Endodermal cell (in vitro differentiated cells): ENCODE measurements at regions not wholly inside any gene's neighbourhood (a gene's known extent, or its start where the extent isn't known, plus 50 kb on each side); places are given as distances from the start of the nearest gene placed in this dataset.

ENCODE experiments used
- DNase-seq: peaks from one replicate; pipeline ENCODE4 v3.0.0-alpha.2; 2017
- H3K27ac ChIP-seq: 2 replicates; pipeline ENCODE4 v1.5.1; 2013; ENCODE audit warnings: mild to moderate bottlenecking, low read depth, low read length, moderate library complexity
- H3K27me3 ChIP-seq: 2 replicates; pipeline ENCODE4 v1.6.1; 2013; ENCODE audit warnings: mild to moderate bottlenecking, low read length, moderate library complexity; ENCODE audit not compliant: insufficient read depth, control insufficient read depth, poor library complexity, severe bottlenecking
- H3K36me3 ChIP-seq: 2 replicates; pipeline ENCODE4 v1.7.0; 2013; ENCODE audit warnings: mild to moderate bottlenecking, low read length, moderate library complexity; ENCODE audit not compliant: control insufficient read depth, insufficient read depth
- H3K4me1 ChIP-seq: one replicate; pipeline ENCODE4 v1.7.0; 2013; ENCODE audit warnings: low read length; ENCODE audit not compliant: control insufficient read depth, insufficient read depth
- H3K4me3 ChIP-seq: 2 replicates; pipeline ENCODE4 v1.5.1; 2013; ENCODE audit warnings: mild to moderate bottlenecking, low read length, moderate library complexity
- H3K9ac ChIP-seq: 2 replicates; pipeline ENCODE4 v1.6.1; 2013; ENCODE audit warnings: mild to moderate bottlenecking, low read length, moderate library complexity; ENCODE audit not compliant: poor library complexity, severe bottlenecking; ENCODE audit errors: extremely low read depth
- H3K9me3 ChIP-seq: 2 replicates; pipeline ENCODE4 v1.6.1; 2013; ENCODE audit warnings: mild to moderate bottlenecking, low read length, moderate library complexity; ENCODE audit not compliant: control insufficient read depth
- H3K27ac Mint-ChIP-seq: 2 replicates; pipeline ENCODE4 v1.8.0; 2020; ENCODE audit warnings: mixed read lengths
- H3K27me3 Mint-ChIP-seq: 2 replicates; pipeline ENCODE4 v1.8.0; 2021; ENCODE audit warnings: mild to moderate bottlenecking, mixed read lengths; ENCODE audit not compliant: insufficient read depth
- H3K36me3 Mint-ChIP-seq: 2 replicates; pipeline ENCODE4 v1.8.0; 2020; ENCODE audit warnings: low read depth, mixed read lengths
- H3K4me1 Mint-ChIP-seq: 2 replicates; pipeline ENCODE4 v1.8.0; 2020; ENCODE audit warnings: mixed read lengths
- H3K4me3 Mint-ChIP-seq: 2 replicates; pipeline ENCODE4 v1.8.0; 2020; ENCODE audit warnings: mild to moderate bottlenecking, moderate library complexity, mixed read lengths
- H3K9me3 Mint-ChIP-seq: 2 replicates; pipeline ENCODE4 v1.8.0; 2020; ENCODE audit warnings: mild to moderate bottlenecking, mixed read lengths
- WGBS, 2 experiments: methylation state at CpG; one replicate each; pipeline versions ENCODE4 v1.1.5 to v1.1.7; 2013; ENCODE audit warnings: missing lambda C conversion rate in 2 of 2, mixed read lengths in 1 of 2; ENCODE audit not compliant: insufficient coverage in 1 of 2, insufficient read length in 1 of 2; 5-methylcytosine and 5-hydroxymethylcytosine counted together
- TF ChIP-seq, protein P1 (sequence below): fragments of 200-600 bp; sonication (generic); conservative IDR thresholded peaks from 2 replicates; pipeline ENCODE4 v1.5.0; 2021; ENCODE audit warnings: antibody characterized with exemption, mild to moderate bottlenecking

GRCh38 chr2:221337957-221338685 lies 234.0 kb downstream of the EPHA4 start:
- Mint-ChIP-seq H3K27ac (no peak overlapping the region), H3K36me3 (no peaks in the 10 kb centered on the region), H3K27me3 (no peaks in the 10 kb centered on the region), H3K4me1 (no peaks in the 10 kb centered on the region), H3K4me3 (no peak overlapping the region), H3K9me3 (no peaks in the 10 kb centered on the region)
- Histone ChIP-seq H3K9ac (no peak overlapping the region), H3K27ac (no peak overlapping the region), H3K4me3 (no peak overlapping the region), H3K4me1 (no peaks in the 10 kb centered on the region), H3K9me3 (no peaks in the 10 kb centered on the region), H3K36me3 (no peaks in the 10 kb centered on the region), H3K27me3 (no peaks in the 10 kb centered on the region)
- DNase-seq, result no peak
- TF ChIP-seq, protein P1, sequence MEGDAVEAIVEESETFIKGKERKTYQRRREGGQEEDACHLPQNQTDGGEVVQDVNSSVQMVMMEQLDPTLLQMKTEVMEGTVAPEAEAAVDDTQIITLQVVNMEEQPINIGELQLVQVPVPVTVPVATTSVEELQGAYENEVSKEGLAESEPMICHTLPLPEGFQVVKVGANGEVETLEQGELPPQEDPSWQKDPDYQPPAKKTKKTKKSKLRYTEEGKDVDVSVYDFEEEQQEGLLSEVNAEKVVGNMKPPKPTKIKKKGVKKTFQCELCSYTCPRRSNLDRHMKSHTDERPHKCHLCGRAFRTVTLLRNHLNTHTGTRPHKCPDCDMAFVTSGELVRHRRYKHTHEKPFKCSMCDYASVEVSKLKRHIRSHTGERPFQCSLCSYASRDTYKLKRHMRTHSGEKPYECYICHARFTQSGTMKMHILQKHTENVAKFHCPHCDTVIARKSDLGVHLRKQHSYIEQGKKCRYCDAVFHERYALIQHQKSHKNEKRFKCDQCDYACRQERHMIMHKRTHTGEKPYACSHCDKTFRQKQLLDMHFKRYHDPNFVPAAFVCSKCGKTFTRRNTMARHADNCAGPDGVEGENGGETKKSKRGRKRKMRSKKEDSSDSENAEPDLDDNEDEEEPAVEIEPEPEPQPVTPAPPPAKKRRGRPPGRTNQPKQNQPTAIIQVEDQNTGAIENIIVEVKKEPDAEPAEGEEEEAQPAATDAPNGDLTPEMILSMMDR, result no peak
- WGBS, 2 experiments, result 93 to 100% methylated on average over 1 to 5 of the region's 5 CpGs

GRCh38 chr2:221342388-221342787 lies 229.7 kb downstream of the EPHA4 start:
- no peak overlapping the region for H3K4me3 Mint-ChIP-seq
- H3K27me3 ChIP-seq, result no peaks in the 10 kb centered on the region
- 87% methylated on average over 8 of the region's 8 CpGs; no CpG with 5 or more reads in 1 of the 2 experiments for WGBS, 2 experiments
- no peak for DNase-seq
- no peaks in the 10 kb centered on the region for H3K36me3 ChIP-seq
- H3K36me3 Mint-ChIP-seq, result no peaks in the 10 kb centered on the region
- no peaks in the 10 kb centered on the region for H3K27me3 Mint-ChIP-seq
- no peak overlapping the region for H3K27ac Mint-ChIP-seq
- H3K9ac ChIP-seq, result no peak overlapping the region
- no peak overlapping the region for H3K4me3 ChIP-seq
- TF ChIP-seq, protein P1, result no peak
- H3K4me1 ChIP-seq, result no peaks in the 10 kb centered on the region
- H3K9me3 ChIP-seq, result no peaks in the 10 kb centered on the region
- H3K9me3 Mint-ChIP-seq, result no peaks in the 10 kb centered on the region
- H3K4me1 Mint-ChIP-seq, result no peaks in the 10 kb centered on the region
- H3K27ac ChIP-seq, result no peak overlapping the region

GRCh38 chr2:221343524-221343923 lies 228.6 kb downstream of the EPHA4 start:
- H3K4me3 Mint-ChIP-seq, result no peak overlapping the region
- no peaks in the 10 kb centered on the region for H3K9me3 ChIP-seq
- no peaks in the 10 kb centered on the region for H3K36me3 ChIP-seq
- H3K27me3 ChIP-seq, result no peaks in the 10 kb centered on the region
- H3K36me3 Mint-ChIP-seq, result no peaks in the 10 kb centered on the region
- 88 to 89% methylated on average over 1 of the region's 1 CpG for WGBS, 2 experiments
- no peaks in the 10 kb centered on the region for H3K9me3 Mint-ChIP-seq
- no peak overlapping the region for H3K27ac Mint-ChIP-seq
- H3K9ac ChIP-seq, result no peak overlapping the region
- no peak overlapping the region for H3K4me3 ChIP-seq
- TF ChIP-seq, protein P1, result no peak
- no peaks in the 10 kb centered on the region for H3K27me3 Mint-ChIP-seq
- H3K4me1 ChIP-seq, result no peaks in the 10 kb centered on the region
- no peak for DNase-seq
- no peak overlapping the region for H3K27ac ChIP-seq
- H3K4me1 Mint-ChIP-seq, result no peaks in the 10 kb centered on the region
